HK-2 (cell line): ENCODE measurements at regions not wholly inside any gene's neighbourhood (a gene's known extent, or its start where the extent isn't known, plus 50 kb on each side); places are given as distances from the start of the nearest gene placed in this dataset.
"Not testable (repeated sequence)": the region's sequence is repeated elsewhere in the genome, so short reads cannot be mapped to it uniquely, and the experiment has no call there.

ENCODE experiments used
- DNase-seq: peaks from one replicate; pipeline ENCODE4 v3.0.0-alpha.2; 2018; ENCODE audit not compliant: unreplicated experiment

GRCh38 chr1:168421399-168422004 is 122.3 kb downstream of the XCL2 start:
- DNase-seq: no peak

GRCh38 chr1:168420177-168420576 is 123.6 kb downstream of the XCL2 start:
- no peak for DNase-seq

GRCh38 chr1:168419736-168420135 is 124.1 kb downstream of the XCL2 start:
- DNase-seq: no peak

GRCh38 chr1:168416220-168416619 is 127.6 kb downstream of the XCL2 start:
- no peak for DNase-seq

GRCh38 chr1:168414914-168415313 is 128.9 kb downstream of the XCL2 start:
- no peak for DNase-seq

GRCh38 chr1:168410464-168410863 is 129.8 kb downstream of the TBX19 start:
- DNase-seq: no peak

- DNase-seq: peak; percentile 7
Observed at GRCh38 chr1:168408884-168409283, 128.2 kb downstream of the TBX19 start.

- no peak for DNase-seq
Observed at GRCh38 chr1:168408539-168408865, 127.8 kb downstream of the TBX19 start.

GRCh38 chr1:168407832-168408538 is 127.3 kb downstream of the TBX19 start:
- DNase-seq: no peak

GRCh38 chr1:168405906-168406549 is 125.4 kb downstream of the TBX19 start:
- no peak for DNase-seq

- no peak for DNase-seq
Observed at GRCh38 chr1:168403140-168403539, 122.5 kb downstream of the TBX19 start.

GRCh38 chr1:168402466-168402865 is 121.8 kb downstream of the TBX19 start:
- DNase-seq: not testable (repeated sequence)

- DNase-seq: no peak
Observed at GRCh38 chr1:168401341-168401740, 120.7 kb downstream of the TBX19 start.

GRCh38 chr1:168400139-168400538 is 119.5 kb downstream of the TBX19 start:
- DNase-seq: no peak

- no peak for DNase-seq
Observed at GRCh38 chr1:168397806-168398205, 117.1 kb downstream of the TBX19 start.

GRCh38 chr1:168396940-168397684 is 116.4 kb downstream of the TBX19 start:
- DNase-seq: no peak

- no peak for DNase-seq
Observed at GRCh38 chr1:168396508-168396907, 115.8 kb downstream of the TBX19 start.

- no peak for DNase-seq
Observed at GRCh38 chr1:168394858-168395257, 114.2 kb downstream of the TBX19 start.

GRCh38 chr1:168392958-168393549 is 112.4 kb downstream of the TBX19 start:
- DNase-seq: no peak

GRCh38 chr1:168391851-168392681 is 111.4 kb downstream of the TBX19 start:
- no peak for DNase-seq

- no peak for DNase-seq
Observed at GRCh38 chr1:168390271-168390670, 109.6 kb downstream of the TBX19 start.
